Choroid plexus epithelial cell (primary cell): ENCODE measurements at regions not wholly inside any gene's neighbourhood (a gene's known extent, or its start where the extent isn't known, plus 50 kb on each side); places are given as distances from the start of the nearest gene placed in this dataset.

ENCODE experiments used
- DNase-seq: peaks from one replicate; pipeline ENCODE4 v3.0.0-alpha.2; 2010; ENCODE audit warnings: low read depth
- H3K4me3 ChIP-seq: 2 replicates; pipeline ENCODE4 v1.5.1; 2011; ENCODE audit warnings: low read depth, mild to moderate bottlenecking, control low read depth, low read length, moderate library complexity
- TF ChIP-seq, protein P1 (sequence below): conservative IDR thresholded peaks from 2 replicates; pipeline ENCODE4 v1.5.1; 2011; ENCODE audit warnings: low read depth, mild to moderate bottlenecking, control low read depth, inconsistent platforms, low read length, moderate library complexity

DNA sequence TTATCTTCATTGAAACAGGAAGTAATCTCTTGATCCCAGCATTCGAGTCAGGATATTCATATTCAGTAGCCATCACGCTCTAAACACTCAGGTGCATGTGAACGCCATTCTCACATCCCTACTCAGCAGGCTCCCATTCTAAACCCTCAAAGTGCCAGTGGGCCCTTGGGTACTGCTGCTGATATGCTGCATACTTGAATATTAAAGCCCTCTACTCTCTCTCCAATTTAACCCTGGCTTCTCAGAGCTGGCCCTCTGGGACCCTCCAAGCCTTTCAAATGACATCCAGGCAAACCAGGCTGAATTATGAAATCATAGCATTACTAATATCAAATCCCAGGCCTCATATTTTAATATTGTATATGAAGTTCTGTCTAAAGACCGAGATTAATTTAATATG, 468.2 kb downstream of the NUF2 start:
- TF ChIP-seq, protein P1, sequence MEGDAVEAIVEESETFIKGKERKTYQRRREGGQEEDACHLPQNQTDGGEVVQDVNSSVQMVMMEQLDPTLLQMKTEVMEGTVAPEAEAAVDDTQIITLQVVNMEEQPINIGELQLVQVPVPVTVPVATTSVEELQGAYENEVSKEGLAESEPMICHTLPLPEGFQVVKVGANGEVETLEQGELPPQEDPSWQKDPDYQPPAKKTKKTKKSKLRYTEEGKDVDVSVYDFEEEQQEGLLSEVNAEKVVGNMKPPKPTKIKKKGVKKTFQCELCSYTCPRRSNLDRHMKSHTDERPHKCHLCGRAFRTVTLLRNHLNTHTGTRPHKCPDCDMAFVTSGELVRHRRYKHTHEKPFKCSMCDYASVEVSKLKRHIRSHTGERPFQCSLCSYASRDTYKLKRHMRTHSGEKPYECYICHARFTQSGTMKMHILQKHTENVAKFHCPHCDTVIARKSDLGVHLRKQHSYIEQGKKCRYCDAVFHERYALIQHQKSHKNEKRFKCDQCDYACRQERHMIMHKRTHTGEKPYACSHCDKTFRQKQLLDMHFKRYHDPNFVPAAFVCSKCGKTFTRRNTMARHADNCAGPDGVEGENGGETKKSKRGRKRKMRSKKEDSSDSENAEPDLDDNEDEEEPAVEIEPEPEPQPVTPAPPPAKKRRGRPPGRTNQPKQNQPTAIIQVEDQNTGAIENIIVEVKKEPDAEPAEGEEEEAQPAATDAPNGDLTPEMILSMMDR: no peak
- H3K4me3 ChIP-seq: no peak overlapping the region
- no peak for DNase-seq

DNA sequence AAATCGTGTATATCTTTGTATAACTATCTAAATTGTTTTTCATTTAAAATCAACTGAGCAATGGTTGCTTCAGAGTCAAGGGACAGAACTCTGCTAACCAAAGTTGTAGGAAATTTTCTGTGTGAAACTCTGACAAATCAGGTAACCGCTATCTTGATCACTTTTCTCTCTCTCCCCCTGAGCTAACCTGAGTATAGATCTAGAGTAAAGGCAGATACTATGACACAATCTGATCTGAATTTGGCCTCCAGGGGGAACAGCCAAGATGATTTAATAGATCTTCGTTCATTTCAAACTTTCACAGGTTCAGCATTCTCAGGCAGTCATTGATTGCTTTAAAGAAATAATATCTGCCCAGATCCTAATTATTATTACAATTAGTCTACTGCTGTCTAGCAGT, 472.8 kb downstream of the NUF2 start:
- no peak overlapping the region for H3K4me3 ChIP-seq
- DNase-seq: no peak
- TF ChIP-seq, protein P1: no peak

GRCh38 chr1:163796394-163796821, 474.7 kb downstream of the NUF2 start:
- no peak for DNase-seq
- TF ChIP-seq, protein P1: no peak

DNA sequence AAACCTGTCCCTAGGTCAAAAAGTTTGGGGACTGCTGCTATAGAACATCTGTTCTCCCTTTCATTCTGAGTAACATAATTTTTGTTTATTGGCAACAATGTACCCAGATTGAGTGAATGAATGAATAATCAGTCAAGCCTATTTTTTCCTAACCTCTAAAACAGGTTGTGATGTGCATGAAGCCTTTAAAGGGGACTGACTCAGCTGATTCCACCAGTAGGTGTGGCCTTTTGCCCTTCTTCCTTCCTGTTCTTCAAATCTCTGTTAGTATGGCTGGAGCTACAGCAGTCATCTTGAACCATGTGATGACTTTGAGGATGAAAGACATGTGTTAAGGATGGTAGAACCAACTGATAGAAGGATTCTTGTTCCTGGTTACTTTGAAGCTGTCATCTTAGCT, 476.1 kb downstream of the NUF2 start:
- H3K4me3 ChIP-seq: no peak overlapping the region
- DNase-seq: no peak
- TF ChIP-seq, protein P1: no peak

More at GRCh38 chr1:163796394-163796821, 474.7 kb downstream of the NUF2 start:
- no peak overlapping the region for H3K4me3 ChIP-seq

DNA sequence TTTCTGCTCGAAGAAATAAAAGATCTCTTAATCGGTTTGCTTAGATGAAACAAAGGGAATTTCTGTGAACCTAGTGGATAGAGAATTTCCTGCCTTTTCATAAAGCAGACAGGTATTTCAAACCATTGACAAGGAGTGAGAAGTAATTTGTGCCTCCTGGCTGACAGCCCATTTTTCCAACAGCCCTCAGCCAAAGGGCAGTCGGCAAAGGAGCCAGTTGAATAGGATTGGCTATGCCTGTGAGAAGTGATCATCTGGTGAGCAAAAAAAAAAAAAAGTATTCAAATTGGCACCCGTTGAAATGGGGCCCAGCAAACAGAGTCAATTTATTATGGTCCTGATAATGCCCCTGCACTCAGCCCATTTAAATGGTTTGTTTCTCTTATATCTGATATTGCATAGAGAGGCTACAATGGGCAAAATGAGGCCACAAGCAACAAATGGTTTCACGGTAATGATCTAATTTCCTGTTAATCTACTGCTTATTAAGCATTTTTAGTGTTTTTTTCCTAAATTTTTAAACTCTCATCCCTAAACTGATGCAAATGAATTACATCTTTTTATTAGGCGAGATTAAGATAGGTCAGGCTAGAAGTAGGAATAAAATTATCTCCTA, 477.5 kb downstream of the NUF2 start:
- TF ChIP-seq, protein P1: no peak
- no peak for DNase-seq

DNA sequence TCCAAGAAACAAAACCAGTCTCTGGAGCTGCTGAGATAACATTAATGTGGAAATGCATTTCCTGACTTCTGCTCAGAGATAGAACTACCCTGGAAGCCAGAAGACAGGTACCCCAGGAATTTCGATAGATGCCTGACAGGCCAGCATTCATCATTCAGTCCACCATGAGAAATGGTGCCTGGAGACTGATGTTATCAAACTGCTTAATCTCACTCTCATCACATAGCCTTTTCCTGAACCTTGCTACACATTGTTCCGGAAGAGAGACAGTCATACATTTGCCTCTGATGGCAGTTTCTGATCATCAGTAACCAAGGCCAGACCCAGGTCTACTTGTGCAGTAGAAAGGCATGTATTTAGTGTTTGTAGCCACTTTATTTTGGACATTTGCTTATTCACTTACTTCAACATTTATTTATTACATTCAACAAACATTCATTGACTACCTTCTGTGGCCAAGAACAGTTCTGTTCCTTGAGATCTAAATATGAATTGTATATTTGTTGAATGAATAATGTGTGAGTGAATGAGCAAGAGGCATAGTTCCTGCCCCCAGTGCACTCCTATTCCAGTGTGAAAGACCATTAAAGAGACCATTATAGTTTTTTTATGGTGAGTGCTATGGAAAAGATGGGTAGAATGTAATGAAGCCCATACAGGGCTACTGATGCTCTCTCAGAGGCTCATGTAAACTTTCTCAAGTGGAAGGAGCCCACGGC, 485.7 kb downstream of the NUF2 start:
- TF ChIP-seq, protein P1: no peak
- no peak for DNase-seq

More for the DNA sequence above, 477.5 kb downstream of the NUF2 start:
- no peak overlapping the region for H3K4me3 ChIP-seq

DNA sequence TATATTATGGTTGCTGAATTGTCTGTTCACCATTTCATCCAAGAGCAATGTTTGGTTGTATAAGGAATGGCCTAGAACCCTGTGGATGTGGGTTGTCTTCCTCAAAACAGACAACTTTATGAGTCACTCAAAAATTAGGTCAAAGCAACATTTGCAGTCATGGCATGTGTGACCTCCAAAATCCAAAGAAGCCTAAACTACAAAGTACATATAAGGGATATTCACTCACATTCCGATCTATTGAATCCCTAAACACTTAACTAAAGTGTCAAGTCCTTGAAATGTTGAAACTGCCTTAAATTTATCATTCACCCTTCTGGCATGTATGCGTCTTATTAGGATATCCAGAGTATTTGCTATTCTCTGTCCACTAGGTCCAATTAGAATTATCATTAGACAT, 491.5 kb downstream of the NUF2 start:
- no peak for DNase-seq
- TF ChIP-seq, protein P1: no peak
- H3K4me3 ChIP-seq: no peak overlapping the region

More for the DNA sequence above, 485.7 kb downstream of the NUF2 start:
- no peak overlapping the region for H3K4me3 ChIP-seq
